ENCODE measurements at regions not wholly inside any gene's neighbourhood (a gene's known extent, or its start where the extent isn't known, plus 50 kb on each side); places are given as distances from the start of the nearest gene placed in this dataset.

DNA sequence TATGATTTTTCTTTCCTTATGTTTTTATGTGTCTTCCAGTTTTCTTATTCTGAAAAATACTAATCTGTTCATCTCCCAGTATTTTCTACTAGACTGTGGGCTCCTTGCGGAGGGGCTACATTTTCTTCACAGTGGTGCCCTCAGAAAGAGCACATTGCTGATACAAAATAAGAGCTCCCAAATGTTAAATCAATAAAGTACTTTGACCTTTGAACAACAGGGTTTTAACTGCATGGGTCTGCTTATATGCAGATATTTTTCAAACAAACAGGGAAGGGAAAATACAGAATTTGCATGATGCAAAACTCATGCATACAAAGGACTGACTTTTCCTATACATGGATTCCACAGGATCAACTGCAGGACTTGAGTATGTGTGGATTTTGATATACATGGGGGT is 79.9 kb upstream of the ACO1 start:
- no peak for DNase-seq

DNA sequence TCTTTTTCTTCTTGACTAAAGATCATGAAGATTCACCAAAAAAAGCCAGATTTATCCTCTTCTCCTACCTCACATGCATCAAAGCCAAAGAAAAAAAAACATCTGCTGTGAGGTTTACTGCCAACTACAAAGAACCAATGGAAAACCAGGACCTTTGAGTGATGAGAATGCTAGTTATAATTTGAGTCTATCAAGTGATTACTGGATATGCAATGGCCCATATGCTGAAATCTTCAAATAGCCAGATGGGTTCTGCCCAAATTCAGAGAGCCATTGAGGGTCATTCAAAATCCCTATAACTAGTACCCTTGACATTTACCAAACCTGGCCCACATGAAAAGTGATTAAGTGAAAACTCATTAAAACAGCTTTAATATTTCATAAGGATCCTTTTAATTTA is 78.4 kb upstream of the ACO1 start:
- DNase-seq = no peak

DNA sequence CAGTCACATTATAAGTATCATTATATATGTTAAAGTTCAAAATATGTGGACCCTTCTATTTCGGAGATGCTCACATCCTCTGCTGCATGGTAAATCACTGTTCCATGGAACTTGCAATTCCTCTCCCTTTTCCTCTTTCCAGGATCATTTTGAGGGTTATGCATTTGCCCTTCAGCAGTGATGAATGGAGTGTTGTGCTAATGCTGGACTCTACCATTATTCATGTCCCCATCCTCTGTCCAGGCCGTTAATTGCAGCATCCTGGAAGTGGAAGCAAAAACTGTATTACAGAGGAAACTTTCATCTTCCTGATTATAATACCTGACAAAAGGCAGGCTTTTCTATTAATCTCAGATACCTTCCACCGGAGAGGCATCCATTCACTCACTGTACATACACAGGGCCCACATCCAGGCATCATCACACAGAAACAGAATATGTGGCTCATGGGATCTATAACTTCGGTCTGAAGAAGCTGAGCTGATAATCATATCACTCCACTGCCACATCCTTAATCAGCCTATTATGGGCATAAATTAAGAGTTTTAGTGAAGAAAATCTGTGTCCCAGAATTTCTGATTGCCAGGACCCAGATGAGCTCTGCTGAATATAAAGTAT is 65.0 kb upstream of the ACO1 start:
- DNase-seq = no peak

DNA sequence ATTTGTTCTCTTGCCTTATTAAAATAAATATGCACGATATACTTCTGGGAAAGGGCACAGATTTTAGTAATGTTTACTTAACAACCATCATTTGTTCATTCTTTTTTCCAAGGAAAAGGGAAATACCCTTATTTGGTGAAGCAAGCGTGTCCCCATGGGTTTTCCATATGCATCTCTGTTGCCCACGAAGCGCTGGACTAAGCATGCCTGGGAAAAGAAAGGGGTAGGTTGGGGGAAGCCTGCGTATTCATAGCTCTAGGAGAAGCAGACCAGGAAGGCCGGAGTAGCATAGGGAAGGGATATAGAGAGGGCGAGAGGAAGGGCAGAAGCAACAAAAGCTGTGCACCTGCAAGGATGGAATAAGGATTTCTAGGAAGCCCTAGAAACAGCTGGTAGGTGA is 61.8 kb upstream of the ACO1 start:
- no peak for DNase-seq

DNA sequence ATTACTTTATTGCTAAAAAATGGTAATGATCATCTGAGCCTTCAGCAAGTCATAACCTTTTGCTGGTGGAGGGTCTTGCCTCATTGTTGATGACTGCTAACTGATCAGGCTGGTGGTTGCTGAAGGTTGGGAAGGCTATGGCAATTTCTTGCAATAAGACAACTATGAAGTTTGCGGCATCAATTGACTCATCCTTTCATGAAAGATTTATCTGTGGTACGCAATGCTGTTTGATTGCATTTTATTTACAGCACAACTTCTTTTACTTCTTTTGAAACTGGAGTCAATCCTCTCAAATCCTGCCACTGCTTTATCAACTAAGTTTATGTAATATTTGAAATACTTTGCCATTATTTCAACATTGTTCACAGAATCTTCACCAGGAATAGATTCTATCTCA is 58.3 kb upstream of the ACO1 start:
- DNase-seq = no peak

DNA sequence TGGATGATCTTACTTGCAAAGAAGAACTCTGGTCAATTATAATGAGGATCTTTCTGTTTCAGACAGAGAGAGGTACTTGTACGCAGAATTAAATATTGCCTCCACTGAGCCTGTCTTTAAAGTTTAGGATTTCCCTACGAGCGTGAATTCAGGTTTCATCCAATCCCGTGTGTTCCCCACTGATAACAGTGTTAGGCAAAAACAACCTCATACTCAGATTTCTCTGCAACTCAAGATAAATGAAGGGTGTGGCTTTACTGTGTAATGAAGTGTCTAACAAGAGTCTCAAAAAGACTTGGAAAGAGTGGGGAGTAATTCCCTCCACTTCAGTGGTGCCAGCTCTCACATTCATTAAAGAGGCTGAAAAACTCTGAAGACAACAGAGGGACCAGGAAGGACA is 53.2 kb upstream of the ACO1 start:
- no peak for DNase-seq

DNA sequence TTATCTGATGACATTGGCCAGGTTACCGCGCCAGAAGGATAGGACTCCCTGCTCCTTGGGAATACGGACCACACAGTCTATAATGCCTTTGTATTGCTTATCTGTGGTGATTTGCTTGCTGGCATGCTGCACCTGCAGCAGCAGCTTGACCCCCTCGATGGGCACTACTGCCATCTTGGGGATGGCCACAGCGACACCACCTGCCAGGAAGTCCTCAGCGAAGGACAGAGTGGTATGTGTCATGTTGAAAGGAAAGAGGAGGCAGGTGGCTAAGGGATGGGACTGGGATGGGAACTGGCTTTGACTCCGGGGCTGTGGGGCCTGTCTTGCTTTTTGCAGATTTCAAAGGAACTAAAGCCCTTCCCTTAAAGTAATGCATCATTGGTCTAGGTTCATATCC is 50.3 kb upstream of the ACO1 start:
- no peak for DNase-seq
